ENCODE measurements at regions not wholly inside any gene's neighbourhood (a gene's known extent, or its start where the extent isn't known, plus 50 kb on each side); places are given as distances from the start of the nearest gene placed in this dataset.

GRCh38 chr16:27725236-27726000 is 175.5 kb downstream of the KATNIP start:
- TF ChIP-seq POLR2AphosphoS5 (IDR thresholded peaks at IDR 0.05) (no peak), CTCF (IDR thresholded peaks at IDR 0.05) (no peak)

Data from esophagus muscularis mucosa (tissue), 3 donors.